Inferior parietal cortex (tissue), 1 donor: ENCODE measurements at regions not wholly inside any gene's neighbourhood (a gene's known extent, or its start where the extent isn't known, plus 50 kb on each side); places are given as distances from the start of the nearest gene placed in this dataset.

Experiments used
- DNase-seq: peaks from one replicate; pipeline ENCODE4 v3.0.0-alpha.2; 2016; ENCODE audit errors: extremely low spot score

DNA sequence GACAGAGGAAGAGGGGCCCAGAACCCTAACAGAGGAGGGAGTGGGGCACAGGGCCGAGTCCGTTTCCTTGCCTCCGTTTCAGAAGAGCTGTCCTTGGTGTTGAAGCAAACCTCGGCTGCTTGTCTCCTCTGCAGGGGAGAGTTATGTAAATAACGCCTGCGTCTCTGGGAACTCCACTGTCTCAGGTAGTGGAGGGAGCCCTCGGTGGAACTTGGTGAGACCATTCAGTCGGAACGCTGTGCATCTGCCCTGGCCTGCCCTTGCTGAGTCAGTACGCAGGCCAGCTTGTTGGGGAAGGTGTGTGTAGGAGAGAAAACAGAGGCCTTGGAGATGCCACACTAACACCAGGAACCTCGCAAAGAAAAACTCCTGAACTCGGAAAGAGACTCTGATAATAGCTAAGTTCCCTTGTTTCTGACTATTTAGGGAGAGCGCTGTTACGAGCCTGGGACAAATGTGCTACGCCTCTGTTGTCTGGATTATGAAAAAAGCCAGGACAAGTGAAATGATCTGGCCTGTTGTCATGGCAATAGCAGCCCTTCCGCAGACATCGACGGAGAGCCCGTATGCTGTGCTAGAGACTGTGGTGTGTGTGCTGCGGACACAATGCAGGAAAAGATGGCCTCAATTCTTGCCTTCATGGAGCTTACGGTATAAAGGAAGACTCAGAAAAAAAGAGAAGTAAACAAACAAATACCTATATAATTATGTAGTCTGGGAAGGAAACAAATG, 94.6 kb upstream of the AKT3 start:
- no peak for DNase-seq

DNA sequence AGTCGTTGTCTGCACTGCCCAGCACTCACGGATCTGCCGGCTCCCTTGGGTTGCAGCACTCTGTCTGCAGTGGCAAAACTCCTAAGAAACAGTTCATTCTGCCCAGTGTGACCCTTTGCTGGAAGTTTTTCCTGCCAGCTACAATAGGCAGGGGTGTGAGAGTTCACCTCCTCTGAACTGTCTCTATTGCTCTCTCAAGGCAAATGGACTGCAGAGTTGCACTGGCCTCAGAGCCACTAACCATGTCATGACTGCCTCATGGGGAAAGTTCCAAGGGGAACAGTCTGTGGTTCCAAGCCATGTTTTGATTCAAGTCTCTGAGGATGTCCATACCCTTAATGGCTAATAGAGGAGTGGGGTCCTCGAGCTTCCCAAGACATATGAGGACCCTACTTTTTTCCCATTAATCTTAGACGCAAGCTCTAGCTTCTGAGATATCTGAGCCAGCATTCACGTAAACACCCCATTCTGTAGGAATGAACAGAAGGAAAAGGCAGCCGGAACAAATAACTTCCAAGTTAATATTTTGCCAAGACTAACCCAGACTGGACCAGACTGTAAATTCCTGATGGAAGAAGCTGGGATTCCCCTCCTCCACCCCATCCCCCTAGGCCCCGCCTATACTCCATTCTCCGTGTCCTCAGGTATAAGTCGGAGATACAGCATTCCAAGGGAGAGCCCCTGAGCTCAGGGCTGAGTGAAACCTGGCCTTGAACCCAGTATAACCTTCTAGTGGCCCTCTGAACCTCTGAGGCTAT, 93.8 kb upstream of the AKT3 start:
- no peak for DNase-seq

DNA sequence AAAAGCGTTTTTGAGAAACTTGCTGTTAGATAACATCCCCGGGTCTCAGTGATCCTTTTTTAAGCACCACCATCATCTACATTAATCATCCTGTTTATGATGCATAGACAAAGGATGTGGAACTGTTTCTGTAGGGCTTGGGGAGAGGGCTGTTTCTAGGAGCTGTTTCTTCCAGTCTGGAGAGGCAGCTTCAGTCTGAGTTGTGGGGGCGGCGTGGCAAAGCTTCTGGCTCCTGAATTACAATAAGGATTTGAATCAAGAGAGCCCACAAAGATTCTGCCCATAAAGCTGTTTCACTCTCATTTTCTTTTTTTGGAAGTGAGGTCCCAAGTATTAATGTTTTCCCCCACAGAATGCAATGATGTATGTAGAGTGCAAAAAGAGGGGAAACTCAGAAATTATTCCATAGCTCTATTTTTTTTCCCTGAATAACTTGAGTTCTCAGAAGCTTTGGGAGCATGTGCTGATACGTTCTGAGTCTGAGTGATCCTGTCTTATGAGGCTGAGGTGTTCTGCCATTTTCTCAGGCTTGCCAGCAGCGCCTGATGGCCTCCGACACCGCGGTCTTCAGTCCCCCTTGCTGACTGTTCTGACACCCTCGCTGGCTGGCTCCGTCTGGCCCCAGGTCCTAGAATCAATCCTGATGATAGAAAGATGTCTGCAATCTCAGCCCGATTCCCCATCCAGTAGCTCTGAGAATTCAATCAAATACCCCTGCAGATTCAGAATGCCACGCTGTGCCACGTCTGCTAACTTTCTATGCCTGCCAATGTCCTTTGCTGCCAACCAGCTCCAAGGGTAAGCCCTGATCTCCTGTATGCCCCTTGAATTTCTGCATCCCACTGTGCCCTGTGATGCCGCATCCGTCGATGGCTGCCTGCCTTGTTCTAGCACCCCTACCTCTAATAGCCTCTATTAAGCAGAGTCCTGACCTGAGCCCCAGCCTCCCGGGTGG, 92.4 kb upstream of the AKT3 start:
- no peak for DNase-seq

DNA sequence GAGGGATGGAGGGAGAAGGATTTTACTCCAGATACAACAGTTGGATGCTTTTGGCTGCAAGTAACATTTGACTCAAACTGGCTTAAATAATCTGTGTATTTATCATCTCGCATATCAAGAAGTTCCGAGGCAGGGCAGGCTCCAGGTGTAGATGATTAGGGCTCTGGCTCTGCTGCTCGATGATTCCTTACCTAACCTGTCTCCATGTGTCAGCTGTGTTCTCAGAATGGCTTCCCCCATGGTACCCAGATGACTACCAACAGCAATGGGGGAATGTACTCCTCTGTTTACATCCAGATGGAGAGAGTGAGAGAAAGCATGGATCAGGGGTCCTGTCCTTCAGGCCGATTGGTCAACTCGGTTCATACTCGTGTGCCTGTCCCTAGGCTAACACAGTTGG, 90.4 kb upstream of the AKT3 start:
- no peak for DNase-seq

DNA sequence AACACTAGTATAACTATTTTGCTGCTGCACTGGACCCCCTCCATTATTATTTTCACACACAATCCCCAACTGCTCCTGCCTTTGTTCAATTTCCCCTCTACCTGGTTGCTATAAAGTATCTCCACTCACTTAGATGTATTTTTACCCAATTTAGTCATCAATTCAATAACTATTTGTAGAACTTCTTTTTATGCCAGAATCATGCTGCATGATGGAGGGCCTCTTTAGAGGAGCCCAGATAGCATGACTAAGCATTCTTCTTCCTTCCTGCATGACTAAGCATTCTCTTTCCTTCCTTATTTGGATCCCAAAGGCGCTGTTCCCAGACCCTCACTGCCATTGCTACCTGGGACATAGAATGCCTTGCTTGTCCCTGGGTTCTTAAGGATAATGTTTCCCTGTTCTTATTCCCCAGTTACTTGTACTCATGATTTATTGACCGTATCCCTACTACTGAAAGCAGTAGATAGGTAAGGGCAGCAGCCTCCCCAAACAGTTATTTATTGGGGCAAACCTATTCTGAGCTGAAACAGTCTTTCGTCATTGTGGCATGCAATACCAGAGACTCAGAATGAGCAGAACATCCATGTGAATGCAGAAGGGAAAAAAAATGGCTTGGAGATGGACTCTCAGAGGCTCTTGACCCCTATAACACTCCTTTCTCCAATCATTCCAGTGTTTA, 89.3 kb upstream of the AKT3 start:
- no peak for DNase-seq

DNA sequence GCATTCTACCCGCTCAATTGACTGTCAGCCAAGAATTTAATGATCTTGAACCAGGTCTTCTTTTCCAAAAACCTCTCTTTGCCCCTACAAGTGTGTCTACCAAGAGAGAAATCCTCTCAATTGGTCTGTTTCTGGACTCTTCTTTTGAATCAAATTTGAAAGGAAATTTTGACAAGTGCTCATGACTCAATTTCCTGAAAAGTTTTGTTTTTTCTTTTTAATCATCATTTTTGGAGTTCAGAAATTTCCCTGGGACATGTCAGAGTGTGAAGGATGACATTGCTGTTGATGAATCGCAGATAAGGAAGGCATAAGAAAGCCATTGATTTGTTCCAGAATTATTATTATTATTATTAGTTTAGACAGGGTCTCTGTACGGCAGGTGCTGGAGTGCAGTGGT, 88.2 kb upstream of the AKT3 start:
- no peak for DNase-seq

DNA sequence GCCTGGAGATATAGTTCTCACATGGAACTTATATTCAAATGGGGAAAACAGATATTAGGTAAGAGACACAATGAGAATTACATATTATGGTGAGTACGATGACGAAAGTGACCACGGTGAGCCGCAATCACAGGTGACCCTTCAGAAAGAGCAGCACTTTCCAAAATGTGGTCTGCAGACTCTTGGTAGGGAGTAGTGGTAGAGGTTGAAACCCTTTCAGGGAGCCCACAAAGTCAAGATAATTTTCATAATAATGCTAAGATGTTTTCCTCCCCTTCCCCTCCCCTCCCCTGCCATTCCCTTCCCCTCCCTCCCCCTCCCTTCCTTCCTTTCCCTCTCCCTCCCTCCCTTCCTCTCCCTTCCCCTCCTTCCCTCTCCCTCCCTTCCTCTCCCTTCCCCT, 83.5 kb upstream of the AKT3 start:
- DNase-seq, result no peak

DNA sequence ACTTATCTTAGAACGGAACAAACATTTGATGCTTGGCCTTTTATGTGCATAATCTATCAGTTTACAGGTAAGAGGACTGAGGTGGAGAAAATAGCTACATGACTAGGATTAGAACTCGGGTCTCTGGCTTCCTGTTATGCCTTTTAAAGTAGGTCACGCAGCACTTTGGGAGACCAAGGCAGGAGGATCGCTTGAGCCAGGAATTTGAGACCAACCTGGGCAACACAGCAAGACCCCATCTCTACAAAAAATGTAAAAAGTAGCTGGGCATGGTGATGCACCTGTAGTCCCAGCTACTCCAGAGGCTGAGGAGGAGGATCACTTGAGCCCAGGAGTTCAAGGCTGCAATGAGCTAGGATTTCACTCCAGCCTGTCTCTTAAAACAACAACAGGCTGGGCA, 81.9 kb upstream of the AKT3 start:
- no peak for DNase-seq

DNA sequence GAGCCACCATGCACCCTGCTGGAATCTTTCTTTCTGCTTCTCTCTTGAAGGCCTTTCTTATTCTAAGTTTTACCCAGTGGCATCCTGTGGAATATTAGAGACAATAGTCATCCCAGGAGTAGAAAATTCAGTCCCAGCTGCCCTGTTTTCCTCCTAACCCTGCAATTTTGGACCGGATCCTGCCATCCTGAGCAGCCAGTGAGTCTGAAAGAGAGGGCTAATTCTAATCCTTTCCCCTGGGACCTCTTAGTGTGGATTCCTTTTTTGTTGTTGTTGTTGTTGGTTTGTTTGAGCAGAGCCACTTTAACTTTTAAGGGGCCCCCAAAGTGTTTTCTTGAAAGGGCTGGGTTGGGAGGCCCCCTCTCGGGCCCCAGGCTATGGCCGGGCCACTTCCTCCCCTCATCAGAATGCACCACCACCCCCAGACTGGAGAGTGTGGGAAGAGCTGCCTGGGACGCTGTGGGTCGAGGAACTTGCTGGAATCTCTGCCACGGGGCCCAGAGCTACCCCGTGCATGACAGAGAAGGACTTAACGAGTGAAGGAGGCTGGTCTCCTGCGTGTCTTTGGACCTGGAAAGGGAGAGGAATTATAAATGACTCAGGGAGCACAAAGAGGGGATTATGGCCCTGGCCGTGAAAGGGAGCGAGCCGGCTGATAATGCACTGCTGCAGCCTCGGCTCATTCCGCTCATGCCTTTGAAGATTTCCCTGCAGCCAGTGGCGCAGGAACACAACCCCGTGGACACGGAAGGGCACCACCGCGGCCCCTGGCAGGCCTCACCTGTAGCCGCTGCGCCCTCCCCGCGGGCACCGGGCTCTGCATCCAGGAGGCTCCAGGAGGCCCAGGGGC, 81.0 kb upstream of the AKT3 start:
- DNase-seq, result peak; percentile 0

DNA sequence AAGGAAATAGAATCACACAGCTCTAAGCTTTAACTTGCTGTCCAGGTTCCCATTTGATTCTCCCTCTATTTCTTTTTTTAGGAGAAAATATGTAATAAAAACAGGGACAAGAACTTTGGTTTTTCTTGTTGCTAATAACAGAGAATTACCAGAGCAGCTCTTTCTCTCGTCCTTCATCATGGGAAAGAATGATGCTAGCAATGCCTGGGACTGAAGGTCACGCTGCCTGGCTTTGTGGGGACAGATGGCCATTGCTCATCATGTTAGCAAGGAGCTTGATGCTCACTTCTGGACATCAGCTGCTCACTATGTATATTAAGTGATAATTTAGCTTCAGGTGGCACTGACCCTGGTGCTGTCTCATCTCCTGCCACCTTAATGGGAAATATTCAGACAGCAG, 77.3 kb upstream of the AKT3 start:
- no peak for DNase-seq

DNA sequence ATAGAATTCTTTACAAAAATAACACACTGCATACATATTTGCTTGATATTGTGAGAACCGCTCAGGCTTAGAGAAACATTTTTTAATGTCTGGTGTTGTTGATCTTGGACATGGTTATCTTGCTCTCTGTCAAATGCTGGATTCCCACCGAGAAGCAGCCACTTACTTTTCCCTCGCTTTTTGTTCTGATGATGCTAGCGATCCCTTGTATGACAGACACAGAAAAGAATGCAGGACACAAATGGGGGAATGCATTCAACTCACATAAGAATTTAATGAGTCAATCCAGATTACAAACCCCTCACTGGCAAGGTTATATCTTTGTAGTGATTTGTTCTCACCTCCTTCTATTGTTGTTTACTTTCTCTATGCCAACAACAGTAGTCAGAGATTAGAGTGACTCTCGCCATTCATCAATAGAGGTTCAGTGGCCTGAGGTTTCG, 76.8 kb upstream of the AKT3 start:
- peak; percentile 0 for DNase-seq

DNA sequence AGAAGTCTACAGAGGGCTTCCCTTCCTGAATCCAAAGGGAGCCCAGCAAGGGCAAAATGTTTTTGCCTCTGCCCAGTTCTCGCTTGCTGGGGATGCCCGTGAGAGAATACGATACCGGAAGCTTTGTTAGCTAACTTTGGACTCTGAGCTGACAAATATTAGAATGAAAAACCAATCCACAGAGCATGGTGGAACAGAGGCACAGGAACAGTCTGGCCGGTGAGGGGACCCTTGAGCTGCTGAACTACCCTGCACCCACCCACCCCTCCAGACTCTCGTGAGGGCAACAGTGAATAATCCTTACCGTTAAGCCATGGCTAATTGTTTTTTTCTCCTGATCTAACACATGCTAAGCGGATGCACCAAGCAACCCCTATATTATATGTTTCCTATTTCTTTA, 76.3 kb upstream of the AKT3 start:
- no peak for DNase-seq

DNA sequence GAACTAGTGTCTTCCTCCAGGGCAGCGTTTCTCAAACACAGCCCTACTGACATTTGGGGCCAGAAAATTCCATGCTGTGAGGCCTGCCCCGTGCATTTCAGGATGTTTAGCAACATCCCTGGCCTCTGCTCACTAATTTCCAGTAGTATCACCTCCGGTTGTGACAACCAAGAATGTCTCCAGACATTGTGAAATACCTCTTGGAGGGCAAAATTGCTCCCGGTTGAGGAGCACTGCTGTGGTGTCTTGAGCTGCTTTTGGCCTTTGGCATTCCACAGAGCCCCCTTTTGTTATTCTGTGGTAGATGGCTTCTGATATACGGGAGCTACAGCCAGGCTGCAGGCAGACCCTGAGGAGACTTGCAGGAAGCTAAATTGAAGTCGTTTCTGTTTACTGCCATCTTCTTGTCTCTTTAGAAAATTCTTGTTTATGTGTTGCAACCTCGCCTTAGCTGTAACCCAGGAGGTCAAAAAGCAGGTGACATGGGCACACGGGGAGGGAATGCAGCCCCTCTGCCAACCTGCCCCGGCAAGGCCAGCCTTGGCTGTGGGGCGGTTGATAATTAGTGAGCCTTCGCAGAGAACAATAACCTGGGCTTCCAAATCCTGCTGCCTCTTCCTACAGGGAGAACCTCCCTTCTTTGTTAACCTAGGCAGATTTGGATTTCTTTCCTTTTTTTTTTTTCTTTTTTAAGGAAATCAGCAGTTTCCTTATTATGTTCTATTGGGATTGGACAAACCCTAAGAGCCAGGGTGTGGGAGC, 74.7 kb upstream of the AKT3 start:
- no peak for DNase-seq

DNA sequence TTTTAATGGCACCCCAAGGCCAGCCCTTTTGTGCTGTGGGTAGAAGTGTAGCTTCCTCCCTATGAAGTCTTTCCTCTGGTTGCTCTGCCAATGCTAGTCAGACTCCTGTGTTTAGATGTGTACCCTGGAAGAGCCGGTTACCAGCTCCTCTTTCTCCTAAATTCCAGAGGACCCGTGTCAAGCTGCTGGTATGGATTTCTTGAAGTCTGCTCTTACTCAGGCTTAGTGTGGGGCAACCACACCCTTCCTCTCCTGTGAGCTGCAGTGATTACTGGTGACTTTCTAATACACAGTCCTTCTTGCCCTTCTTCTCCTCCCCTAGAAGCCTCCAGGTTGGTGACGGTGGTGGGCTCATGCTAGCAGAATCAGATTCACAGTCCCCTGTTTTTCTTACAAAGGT, 74.1 kb upstream of the AKT3 start:
- no peak for DNase-seq

DNA sequence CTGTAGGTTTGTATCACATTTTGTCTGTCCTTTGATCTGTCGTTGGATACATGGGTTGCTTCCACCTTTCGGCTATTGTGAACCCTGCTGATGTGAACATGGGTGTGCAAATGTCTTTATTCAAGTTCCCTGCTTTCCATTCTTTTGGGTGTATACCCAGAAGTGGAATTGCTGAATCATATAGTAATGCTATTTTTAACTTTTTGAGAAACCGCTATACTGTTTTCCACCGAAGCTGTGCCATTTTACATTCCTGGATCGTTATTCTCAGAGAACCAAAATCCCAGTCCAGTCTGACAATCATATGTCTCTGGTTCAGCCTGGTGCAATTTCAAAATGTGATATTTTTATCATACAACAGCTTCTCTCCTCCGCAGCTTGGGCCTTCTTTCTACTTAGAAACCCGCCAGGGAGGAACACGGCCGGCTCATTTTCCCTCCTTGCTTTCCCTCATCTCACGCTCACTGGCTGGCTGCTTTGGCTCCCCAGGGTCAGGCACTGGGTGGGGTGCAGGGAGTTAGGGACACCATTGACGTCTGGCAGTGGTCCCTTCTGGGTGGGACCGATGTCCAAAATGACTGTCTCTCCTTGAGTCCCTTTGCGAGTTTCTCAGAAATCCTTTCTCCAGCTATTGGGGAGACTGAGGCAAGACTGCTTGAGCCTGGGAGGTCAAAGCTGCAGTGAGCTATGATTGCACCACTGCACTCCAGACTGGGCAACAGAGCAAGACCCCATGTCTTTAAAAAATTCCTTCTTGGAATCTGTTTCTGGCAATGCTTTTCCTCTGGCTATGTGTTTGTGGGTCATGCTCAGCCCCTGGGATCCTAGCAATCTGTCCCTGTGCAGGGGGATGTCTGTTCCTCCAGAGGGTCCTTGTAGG, 73.5 kb upstream of the AKT3 start:
- DNase-seq, result no peak

DNA sequence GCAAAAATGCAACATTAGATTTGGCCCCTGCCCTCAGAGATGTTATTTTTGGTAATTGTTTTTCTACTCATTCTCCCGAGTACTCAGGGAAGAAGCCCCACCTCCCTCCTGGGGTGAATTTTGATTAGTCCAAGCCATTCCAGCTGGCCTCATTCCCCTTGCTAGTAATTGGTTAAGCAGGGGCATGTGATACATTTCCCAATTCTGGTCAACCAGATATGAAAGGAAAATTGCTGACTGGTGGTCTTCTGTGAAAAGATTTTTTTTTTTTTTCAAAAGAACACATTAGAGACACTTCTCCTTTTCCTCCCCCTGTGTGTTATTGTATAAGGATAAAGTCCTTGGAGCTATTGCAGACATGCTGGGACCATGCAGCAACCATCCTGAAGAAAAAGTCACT, 71.1 kb upstream of the AKT3 start:
- no peak for DNase-seq

DNA sequence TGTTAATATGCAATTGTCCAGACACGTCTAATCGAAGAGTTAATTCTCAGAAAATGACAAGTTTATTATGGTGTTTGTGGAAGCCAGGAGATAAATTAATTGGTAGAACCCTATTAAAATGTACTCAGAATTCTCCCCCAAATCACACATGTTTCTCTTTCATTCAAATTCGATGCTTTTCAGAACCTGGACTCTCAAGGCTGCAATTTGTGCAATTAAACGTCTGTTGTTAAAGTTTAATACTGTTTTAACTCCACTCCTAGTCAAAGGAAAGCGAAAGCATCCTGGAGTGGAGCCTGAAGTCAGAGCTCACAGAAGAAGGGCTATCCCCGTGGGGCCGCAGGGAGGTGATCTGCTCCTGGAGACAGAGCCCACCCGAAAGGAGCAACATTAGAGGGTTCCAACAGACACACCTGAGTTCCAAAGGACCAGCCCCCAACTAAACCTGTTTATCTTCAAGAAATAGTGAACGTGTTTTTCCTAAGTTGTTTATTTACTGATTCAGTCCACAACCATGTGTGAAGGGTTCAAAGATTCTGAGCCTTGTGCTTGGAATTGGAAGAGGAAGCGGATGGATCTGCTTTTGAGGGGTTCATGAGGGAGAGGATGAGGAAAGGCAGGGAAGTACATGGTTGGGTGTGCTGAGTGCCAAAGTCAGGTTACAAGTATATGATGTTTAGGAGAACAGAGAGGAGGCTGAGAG, 68.0 kb upstream of the AKT3 start:
- no peak for DNase-seq

DNA sequence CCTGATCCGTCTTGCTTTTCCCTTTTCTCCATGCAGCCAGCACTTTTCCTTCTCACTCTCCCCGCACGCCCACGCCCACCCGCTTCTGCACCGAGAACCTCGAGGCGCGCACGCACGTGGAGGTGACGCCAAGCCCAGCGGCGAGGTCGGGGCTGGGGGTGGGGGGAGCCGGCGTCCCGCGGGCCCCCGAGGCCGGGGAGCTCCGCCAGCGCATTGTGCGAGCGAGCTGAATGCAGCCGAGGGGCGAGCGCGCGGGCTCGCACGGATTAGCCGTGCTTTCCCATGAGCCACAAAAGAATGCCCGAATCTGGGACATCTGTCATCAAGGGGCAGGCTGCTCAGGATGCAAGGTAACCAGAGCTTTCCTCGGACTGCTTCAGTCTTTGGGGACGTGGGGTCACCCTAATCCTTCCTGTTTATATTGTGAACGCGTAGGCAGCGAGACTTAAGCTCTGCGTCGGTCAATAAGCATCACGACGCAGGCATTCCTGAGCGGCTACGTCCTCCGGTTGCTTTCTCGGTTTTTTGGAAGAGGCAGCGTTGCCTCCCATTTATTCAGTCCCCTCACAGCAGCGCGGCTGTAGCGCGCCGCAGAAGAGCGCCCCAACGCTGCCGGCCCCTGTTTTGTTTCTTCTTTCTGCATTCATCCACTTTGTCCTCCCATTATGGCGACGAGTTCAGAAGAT, 67.3 kb upstream of the AKT3 start:
- peak; percentile 67 for DNase-seq
